Upper lobe of left lung (tissue), 6 donors: ENCODE measurements at regions not wholly inside any gene's neighbourhood (a gene's known extent, or its start where the extent isn't known, plus 50 kb on each side); places are given as distances from the start of the nearest gene placed in this dataset.
A peak's percentile ranks its signal among the peaks of the same experiment; 100 is the strongest.

ENCODE experiments used
- ATAC-seq, 2 donors: fragments of 200-7000 bp; cut with Tn5 transposase; one replicate each; pipeline ENCODE4 v1.9.1; 2022; ENCODE audit warnings: mild to moderate bottlenecking in 2 of 2, moderate library complexity in 2 of 2; ENCODE audit not compliant: low FRiP score in 2 of 2
- DNase-seq, 2 donors: peaks; one replicate each; pipeline ENCODE4 v3.0.0-alpha.2; 2019 to 2020
- H3K27ac ChIP-seq, 4 donors: fragments of 200-600 bp; sonication (generic); one replicate each; pipeline ENCODE4 v1.5.1; 2016 to 2019
- H3K27me3 ChIP-seq, 4 donors: fragments of 200-600 bp; sonication (generic); one replicate each; pipeline ENCODE4 v1.5.1; 2017 to 2019
- H3K36me3 ChIP-seq, 4 donors: fragments of 200-600 bp; sonication (generic); one replicate each; pipeline ENCODE4 v1.5.1; 2016 to 2019
- H3K4me1 ChIP-seq, 4 donors: fragments of 200-600 bp; sonication (generic); one replicate each; pipeline ENCODE4 v1.5.1; 2018 to 2019
- H3K4me3 ChIP-seq, 4 donors: fragments of 200-600 bp; sonication (generic); one replicate each; pipeline ENCODE4 v1.5.1; 2017 to 2019; ENCODE audit warnings: mild to moderate bottlenecking in 2 of 4, moderate library complexity in 1 of 4
- H3K9me3 ChIP-seq, 4 donors: fragments of 200-600 bp; sonication (generic); one replicate each; pipeline ENCODE4 v1.5.1; 2018 to 2019
- EP300 ChIP-seq, 4 donors: sonication (generic); formaldehyde crosslinking; IDR thresholded peaks; one replicate each; pipeline ENCODE4 v1.5.1; 2017; ENCODE audit warnings: antibody characterized with exemption in 4 of 4, control low read depth in 2 of 4
- POLR2A ChIP-seq, 4 donors: fragments of 450-650 bp; IDR thresholded peaks; one replicate each; pipeline ENCODE4 v1.5.1; 2016 to 2017; ENCODE audit warnings: antibody characterized with exemption in 4 of 4, mild to moderate bottlenecking in 2 of 4
- POLR2AphosphoS5 ChIP-seq, 2 donors: sonication (generic); formaldehyde crosslinking; IDR thresholded peaks; one replicate each; pipeline ENCODE4 v1.5.1; 2017; ENCODE audit warnings: antibody characterized with exemption in 2 of 2
- WGBS, 2 donors: methylation state at CpG; one replicate each; pipeline ENCODE4 v1.1.5; 2017 to 2018; 5-methylcytosine and 5-hydroxymethylcytosine counted together
- TF ChIP-seq, protein P1 (sequence below), 6 experiments: fragments of 450-650 bp in 4 of 6; fragments of 200-600 bp in 2 of 6; sonication (generic) in 2 of 6; IDR thresholded peaks; one replicate each; pipeline ENCODE4 v1.5.1; 2016 to 2019; ENCODE audit warnings: antibody characterized with exemption in 6 of 6
- donor health status: DM: no; HTN: no; CAD: no; lungs with moderate emphysema.
- donor health status: DM: no; HTN: yes; CAD: no; lungs with severe emphysema.

DNA sequence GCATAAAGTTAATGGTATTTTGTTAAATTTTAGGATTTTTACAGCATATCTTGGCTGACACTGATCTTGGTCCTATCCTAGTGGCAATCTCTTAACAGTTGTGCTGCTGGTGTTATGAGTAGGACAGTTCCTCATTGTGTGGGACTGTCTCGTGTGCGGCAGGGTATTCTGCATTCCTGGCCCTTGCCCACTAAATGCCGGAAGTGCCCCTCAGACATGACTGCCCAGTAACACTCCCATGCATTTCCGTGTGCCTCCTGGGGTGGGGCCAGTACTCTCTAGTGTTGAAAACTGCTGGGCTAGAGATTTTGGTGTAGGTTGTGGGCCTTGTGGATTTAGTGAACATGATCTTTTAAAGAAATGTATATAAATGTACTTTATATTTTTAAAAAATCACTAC is 227.1 kb upstream of the DMRT1 start:
- H3K36me3 ChIP-seq = no peaks in the 10 kb centered on the region
- TF ChIP-seq POLR2A (IDR thresholded peaks at IDR 0.05) = peak in 1 of 4 donors; percentile 14
- TF ChIP-seq, protein P1, sequence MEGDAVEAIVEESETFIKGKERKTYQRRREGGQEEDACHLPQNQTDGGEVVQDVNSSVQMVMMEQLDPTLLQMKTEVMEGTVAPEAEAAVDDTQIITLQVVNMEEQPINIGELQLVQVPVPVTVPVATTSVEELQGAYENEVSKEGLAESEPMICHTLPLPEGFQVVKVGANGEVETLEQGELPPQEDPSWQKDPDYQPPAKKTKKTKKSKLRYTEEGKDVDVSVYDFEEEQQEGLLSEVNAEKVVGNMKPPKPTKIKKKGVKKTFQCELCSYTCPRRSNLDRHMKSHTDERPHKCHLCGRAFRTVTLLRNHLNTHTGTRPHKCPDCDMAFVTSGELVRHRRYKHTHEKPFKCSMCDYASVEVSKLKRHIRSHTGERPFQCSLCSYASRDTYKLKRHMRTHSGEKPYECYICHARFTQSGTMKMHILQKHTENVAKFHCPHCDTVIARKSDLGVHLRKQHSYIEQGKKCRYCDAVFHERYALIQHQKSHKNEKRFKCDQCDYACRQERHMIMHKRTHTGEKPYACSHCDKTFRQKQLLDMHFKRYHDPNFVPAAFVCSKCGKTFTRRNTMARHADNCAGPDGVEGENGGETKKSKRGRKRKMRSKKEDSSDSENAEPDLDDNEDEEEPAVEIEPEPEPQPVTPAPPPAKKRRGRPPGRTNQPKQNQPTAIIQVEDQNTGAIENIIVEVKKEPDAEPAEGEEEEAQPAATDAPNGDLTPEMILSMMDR (IDR thresholded peaks at IDR 0.05) = no peak
- peak overlapping the region in 1 of 4 donors; percentile 53 for H3K27ac ChIP-seq
- no peaks in the 10 kb centered on the region for H3K9me3 ChIP-seq
- peaks cover 8 to 15% (median 12%) of the 10 kb centered on the region in 4 donors for H3K4me1 ChIP-seq
- 29 to 41% methylated on average over 4 of the region's 4 CpGs for WGBS, 2 donors
- H3K27me3 ChIP-seq = no peaks in the 10 kb centered on the region
- no peak overlapping the region for H3K4me3 ChIP-seq
- peak in 1 of 2 donors; percentile 48 for DNase-seq
- ATAC-seq = peak; percentile 44 to 72

DNA sequence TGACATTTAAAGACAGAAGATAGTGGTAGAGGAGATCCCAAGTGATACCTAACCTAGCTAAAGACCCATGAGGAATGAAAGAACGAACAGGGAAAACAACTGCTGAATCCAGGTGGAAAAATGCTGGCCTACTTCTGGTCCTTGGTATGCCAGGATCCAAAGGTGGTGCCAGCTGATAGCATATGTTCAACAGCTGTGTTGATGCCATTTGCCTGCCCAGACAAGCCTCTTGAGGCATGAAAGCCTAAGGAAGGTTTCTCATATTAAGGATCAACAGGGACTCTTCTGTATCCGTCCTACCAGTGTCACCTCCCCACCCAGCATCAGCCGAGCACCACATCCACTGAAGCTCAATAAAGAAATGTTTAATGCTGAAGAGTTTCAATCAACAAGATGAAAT is 225.7 kb upstream of the DMRT1 start:
- Histone ChIP-seq H3K4me1 (peaks cover 8 to 15% (median 12%) of the 10 kb centered on the region in 4 donors), H3K27ac (no peak overlapping the region), H3K9me3 (no peaks in the 10 kb centered on the region), H3K4me3 (no peak overlapping the region), H3K27me3 (no peaks in the 10 kb centered on the region), H3K36me3 (no peaks in the 10 kb centered on the region)
- TF ChIP-seq, protein P1 (IDR thresholded peaks at IDR 0.05) = no peak
- TF ChIP-seq POLR2AphosphoS5 (IDR thresholded peaks at IDR 0.05) (no peak), EP300 (IDR thresholded peaks at IDR 0.05) (no peak), POLR2A (IDR thresholded peaks at IDR 0.05) (no peak)
- 90% methylated on average over 3 of the region's 3 CpGs for WGBS, 2 donors
- ATAC-seq (no peak), DNase-seq (no peak)

DNA sequence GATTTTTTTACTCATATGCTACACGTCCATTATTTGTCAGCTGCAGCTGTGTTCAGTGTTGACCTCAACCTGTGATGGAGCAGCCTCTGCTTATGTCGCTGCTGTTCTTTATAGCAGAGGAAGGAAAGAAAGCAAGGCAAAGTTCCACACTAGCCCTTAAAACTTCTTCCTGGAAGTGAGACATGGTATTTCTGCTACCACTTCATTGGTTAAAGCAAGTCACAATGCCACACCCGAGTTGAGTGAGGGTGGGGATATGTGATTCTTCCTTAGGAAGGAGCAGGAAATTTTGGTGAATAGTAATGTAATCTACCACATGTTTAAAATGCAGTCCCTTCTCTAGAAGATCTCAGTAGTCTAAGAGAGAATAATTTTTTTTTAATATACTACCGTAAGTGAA is 224.8 kb upstream of the DMRT1 start:
- Histone ChIP-seq H3K4me1 (peaks cover 8 to 15% (median 12%) of the 10 kb centered on the region in 4 donors), H3K4me3 (no peak overlapping the region), H3K9me3 (no peaks in the 10 kb centered on the region), H3K27me3 (no peaks in the 10 kb centered on the region), H3K27ac (no peak overlapping the region), H3K36me3 (no peaks in the 10 kb centered on the region)
- no peak for TF ChIP-seq POLR2AphosphoS5 (IDR thresholded peaks at IDR 0.05)
- no peak for TF ChIP-seq POLR2A (IDR thresholded peaks at IDR 0.05)
- DNase-seq (no peak), ATAC-seq (no peak)
- WGBS, 2 donors = 68 to 74% methylated on average over 4 of the region's 4 CpGs

DNA sequence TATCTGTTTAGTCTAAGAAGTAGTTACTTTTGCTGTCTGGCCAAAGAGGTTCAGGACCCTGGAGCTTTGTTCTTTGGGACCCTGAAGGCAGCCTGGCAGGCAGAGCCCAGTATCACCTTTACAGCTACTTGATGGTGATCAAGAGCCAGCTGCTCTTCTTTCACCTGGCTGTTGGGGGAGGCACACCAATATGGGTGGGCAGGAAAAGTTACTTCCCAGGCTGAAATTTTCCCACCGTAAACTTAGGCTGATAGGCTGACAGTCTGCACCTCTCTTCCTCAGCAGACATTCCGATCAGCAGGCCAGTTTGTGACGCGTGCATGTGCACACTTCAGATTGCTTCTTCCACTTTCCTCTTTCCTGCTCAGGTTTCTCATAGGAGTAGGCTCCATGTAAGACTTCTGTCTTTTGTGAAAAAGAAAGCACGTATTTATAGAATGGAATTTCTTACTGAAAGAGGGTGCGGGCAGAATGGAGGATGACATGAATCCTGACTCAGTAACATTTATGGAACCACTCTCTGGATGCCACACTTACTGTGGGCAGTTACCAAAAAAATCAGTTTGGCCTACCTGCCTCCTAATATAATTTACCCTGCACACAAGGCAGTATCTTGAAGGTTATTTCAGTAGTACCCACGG is 223.9 kb upstream of the DMRT1 start:
- TF ChIP-seq POLR2AphosphoS5 (IDR thresholded peaks at IDR 0.05) (no peak), EP300 (IDR thresholded peaks at IDR 0.05) (no peak), POLR2A (IDR thresholded peaks at IDR 0.05) (no peak)
- TF ChIP-seq, protein P1 (IDR thresholded peaks at IDR 0.05) = no peak
- WGBS, 2 donors = 83 to 90% methylated on average over 7 of the region's 7 CpGs
- no peaks in the 10 kb centered on the region for H3K36me3 ChIP-seq
- no peaks in the 10 kb centered on the region for H3K9me3 ChIP-seq
- H3K4me3 ChIP-seq = no peak overlapping the region
- DNase-seq (no peak), ATAC-seq (no peak)
- no peak overlapping the region for H3K27ac ChIP-seq
- no peaks in the 10 kb centered on the region for H3K27me3 ChIP-seq
- H3K4me1 ChIP-seq = peaks cover 8 to 15% (median 12%) of the 10 kb centered on the region in 4 donors

DNA sequence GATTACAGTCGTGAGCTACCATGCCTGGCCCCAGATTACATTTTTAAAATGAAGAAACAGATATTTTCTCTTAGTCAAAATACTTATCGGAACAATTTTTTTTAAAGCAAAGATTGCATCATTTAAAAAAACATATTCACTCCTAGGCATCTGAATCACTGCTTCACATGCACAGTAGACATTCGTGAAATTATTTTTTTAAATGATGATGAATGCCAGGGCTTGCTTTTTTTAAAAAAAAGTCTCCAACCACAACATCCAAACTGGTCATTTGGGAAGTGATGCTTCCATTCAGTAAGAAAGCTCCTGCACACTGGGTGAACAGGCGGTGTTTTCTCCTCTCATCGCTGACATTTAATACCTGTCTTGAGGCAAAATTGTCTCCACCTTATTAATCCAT is 223.0 kb upstream of the DMRT1 start:
- Histone ChIP-seq H3K4me1 (peaks cover 8 to 15% (median 12%) of the 10 kb centered on the region in 4 donors), H3K27ac (no peak overlapping the region), H3K36me3 (no peaks in the 10 kb centered on the region), H3K27me3 (no peaks in the 10 kb centered on the region), H3K4me3 (no peak overlapping the region), H3K9me3 (no peaks in the 10 kb centered on the region)
- ATAC-seq (peak in 1 of 2 donors; percentile 27), DNase-seq (no peak)
- TF ChIP-seq EP300 (IDR thresholded peaks at IDR 0.05) = no peak
- TF ChIP-seq POLR2A (IDR thresholded peaks at IDR 0.05) = no peak
- TF ChIP-seq, protein P1 (IDR thresholded peaks at IDR 0.05) = no peak
- TF ChIP-seq POLR2AphosphoS5 (IDR thresholded peaks at IDR 0.05) = no peak
- 87 to 91% methylated on average over 5 of the region's 5 CpGs for WGBS, 2 donors
